GM18505 (cell line): ENCODE measurements at regions not wholly inside any gene's neighbourhood (a gene's known extent, or its start where the extent isn't known, plus 50 kb on each side); places are given as distances from the start of the nearest gene placed in this dataset.

ENCODE experiments used
- ATAC-seq: cut with Tn5 transposase; IDR thresholded peaks from one replicate; pipeline ENCODE4 v1.9.1; 2021; ENCODE audit not compliant: unreplicated experiment
- POLR2A ChIP-seq: IDR thresholded peaks from 4 replicates; pipeline ENCODE4 v1.6.1; 2011; ENCODE audit warnings: borderline replicate concordance; ENCODE audit not compliant: insufficient read depth, insufficient read length; ENCODE audit errors: extremely low read depth

DNA sequence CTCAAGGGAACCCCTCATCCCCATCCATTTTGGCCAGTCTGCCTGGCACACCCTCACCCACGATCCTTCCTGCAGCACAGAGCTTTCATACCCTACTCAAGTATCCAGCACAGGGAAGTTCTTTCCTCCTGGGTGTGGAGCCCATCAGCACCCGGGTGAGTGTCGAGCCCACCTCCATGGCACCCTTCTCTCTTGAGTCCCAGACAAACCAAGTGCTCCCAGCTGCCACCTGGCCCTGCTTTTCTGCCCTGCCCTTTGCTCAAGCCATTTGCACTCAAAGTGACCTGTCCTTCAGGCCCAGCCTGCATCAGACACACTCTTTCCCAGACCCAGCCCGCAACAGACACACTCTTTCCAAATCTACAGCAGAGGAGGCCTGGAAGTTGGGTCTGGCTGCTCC lies 257.2 kb downstream of the DLL1 start:
- ATAC-seq: no peak
- TF ChIP-seq POLR2A: no peak

DNA sequence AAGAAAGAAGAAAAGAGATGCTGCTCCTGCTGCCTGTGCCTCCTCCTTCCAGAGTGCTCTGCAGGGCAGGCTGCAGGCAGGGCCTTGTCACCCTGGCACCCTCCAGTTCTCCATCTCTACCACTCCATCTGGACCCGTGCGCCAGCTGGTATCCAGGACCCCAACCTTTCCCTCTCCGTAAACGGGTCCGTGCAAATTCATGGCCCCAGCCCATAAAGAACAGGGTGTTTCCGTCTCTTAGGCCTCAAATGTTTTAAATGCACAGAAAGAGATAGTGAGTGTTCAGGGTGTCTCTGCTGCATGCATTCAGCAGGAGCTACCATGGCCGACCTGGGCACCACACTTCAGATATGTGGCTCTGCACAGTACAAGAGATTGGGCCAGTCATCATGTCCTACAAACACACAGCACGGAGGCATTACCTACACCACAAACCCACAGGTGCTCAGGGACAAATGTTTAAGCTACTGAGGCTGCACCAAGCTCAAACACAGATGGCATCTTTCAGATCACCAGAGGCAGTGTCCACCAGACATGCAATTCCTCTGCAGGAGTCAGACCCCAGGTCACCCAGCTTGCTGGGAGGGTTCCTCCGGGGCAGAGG lies 258.1 kb downstream of the DLL1 start:
- no peak for TF ChIP-seq POLR2A
- ATAC-seq: no peak

GRCh38 chr6:170032197-170032596 lies 258.7 kb downstream of the DLL1 start:
- no peak for TF ChIP-seq POLR2A
- ATAC-seq: no peak

DNA sequence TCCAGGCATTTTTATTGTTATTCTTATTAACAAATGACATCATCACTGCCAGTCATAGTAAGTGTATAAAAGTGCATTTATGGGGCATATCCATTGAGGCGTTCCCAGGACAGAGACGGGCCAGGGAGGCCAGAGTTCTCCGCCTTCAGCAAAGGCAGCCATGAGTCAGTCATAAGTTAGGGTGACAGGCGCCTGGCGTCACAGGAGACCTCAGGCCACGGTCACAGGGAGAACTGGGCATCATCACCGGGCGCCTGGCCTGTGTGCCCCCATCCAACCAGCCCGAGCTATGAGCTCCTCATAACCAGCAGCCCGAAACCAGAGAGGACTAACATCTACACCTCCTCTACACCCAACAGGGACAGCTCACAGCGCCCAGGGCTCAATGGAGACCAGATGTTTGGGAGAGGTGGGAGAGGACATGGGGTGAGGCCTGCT lies 259.2 kb downstream of the DLL1 start:
- no peak for TF ChIP-seq POLR2A
- ATAC-seq: no peak

GRCh38 chr6:170030821-170031471 lies 259.9 kb downstream of the DLL1 start:
- ATAC-seq: no peak
- TF ChIP-seq POLR2A: no peak

DNA sequence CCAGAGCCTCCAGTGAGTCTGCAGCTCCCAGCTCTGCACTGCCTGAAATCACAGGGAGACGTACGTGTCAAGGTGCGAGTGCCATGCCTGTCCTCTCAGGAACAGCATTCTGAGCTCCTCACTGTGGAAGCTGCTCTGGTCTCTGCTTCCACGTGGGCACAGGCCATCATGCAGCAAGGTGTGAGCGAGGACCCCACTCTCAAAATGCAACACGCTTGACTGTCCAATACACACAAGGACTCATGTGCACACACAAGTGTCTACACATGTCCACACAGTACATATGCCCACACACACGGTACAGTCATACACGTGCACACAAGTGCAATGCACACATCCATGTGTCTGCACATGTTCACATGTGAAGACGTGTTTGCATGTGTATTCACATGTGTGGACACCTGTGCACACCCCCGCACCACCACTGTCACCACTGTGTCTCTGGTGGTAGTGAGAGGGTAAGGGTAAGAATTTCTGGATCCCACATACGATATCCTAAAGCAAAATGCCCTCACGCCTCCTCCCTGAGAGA lies 260.5 kb downstream of the DLL1 start:
- TF ChIP-seq POLR2A: no peak
- no peak for ATAC-seq

DNA sequence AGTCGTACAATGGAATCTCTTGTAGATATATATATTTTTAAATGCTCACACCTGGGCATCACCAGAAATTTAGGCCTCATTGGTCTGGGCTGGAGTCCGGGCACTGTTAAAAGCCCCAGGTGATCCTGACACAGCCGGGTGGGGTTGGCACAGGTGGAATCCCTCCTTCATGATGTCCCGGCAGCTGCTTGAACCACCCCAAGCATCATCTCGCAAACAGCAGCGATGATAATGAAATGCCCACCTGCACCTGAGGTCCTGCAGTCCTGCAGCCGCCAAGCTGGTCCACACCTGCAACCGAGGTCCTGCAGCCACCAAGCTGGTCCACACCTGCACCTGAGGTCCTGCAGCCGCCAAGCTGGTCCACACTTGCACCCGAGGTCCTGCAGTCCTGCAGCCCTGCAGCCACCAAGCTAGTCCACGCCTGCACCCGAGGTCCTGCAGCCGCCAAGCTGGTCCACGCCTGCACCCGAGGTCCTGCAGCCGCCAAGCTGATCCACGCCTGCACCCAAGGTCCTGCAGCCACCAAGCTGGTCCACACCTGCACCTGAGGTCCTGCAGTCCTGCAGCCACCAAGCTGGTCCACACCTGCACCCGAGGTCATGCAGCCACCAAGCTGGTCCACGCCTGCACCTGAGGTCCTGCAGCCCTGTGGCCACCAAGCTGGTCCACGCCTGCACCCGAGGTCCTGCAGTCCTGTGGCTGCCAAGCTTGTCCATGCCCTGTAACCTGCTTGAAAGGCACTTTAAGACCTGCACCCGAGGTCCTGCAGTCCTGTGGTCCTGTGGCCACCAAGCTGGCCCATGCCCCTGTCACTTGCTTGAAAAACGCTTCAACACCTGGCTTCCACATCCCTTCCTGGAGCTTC lies 261.2 kb downstream of the DLL1 start:
- TF ChIP-seq POLR2A: no peak
- ATAC-seq: no peak

- no peak for TF ChIP-seq POLR2A
- ATAC-seq: no peak
Observed at GRCh38 chr6:170028629-170029345, 262.1 kb downstream of the DLL1 start.

DNA sequence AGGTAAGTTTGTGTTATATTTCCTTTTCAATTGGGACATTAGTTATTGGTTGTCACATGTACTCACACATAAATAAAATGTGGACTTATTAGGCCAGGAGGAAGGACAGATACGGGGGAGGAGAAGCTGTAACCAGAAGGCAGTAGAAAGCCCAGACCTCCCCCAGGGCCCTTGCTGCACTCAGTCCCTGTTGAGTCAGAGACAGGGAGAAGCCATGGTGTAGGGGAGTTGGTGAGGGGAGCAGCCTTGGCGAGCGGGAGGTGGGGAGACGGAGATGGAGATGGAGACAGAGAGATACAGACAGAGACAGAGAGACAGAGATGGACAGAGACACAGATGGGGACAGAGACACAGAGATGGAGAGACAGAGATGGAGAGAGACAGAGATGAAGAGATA lies 263.2 kb downstream of the DLL1 start:
- TF ChIP-seq POLR2A: no peak
- ATAC-seq: no peak

DNA sequence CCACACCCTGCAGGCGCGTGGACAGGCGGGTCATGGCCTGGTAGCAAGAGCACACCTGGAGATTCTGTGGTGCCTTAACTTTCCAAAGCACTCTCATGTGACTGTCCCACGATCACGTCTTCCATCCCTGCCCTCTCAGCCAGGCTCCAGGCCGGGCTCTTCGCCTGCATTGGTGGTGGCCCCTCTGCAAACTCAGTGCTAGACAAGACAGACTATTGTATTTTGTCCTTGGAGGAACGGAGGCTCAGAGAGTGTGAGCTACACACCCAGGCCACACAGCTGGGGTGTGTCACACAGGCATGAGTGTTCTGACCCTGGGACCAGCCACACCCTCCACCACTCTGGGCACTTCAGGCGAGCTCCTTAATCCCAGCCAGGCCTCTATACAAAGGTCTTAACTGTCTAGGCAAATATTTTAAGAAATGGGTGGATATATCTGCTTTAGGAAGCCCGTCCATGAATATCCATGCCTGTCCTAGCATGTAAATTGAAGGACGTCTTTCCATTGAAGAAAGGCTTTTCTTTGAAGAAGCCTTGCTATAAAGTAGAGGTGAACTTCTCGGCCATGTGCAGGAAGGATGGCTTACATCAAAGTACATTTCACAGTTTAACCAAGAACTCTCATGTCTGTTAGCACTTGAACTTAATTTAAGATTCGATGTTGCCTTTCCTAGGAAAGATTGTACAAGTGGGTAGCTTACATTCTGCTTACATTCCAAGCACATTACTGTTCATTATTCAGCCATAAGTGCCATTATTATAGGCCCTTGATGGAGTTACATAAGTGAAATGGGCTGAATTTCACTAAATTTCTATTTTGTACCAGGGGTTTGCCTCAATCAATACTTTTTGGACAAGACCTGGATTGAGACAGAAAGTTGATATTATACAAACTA lies 263.9 kb downstream of the DLL1 start:
- ATAC-seq: no peak
- no peak for TF ChIP-seq POLR2A

GRCh38 chr6:170025935-170026750 lies 264.7 kb downstream of the DLL1 start:
- TF ChIP-seq POLR2A: no peak
- no peak for ATAC-seq
